Fibroblast of pulmonary artery (primary cell): ENCODE measurements at regions not wholly inside any gene's neighbourhood (a gene's known extent, or its start where the extent isn't known, plus 50 kb on each side); places are given as distances from the start of the nearest gene placed in this dataset.

ENCODE experiments used
- DNase-seq: peaks from one replicate; pipeline ENCODE4 v3.0.0-alpha.2; 2010; ENCODE audit warnings: low read depth
- H3K4me3 ChIP-seq: replicated peaks from 2 replicates; pipeline ENCODE4 v1.5.1; 2011; ENCODE audit warnings: low read depth, mild to moderate bottlenecking, control low read depth, low read length, moderate library complexity
- TF ChIP-seq, protein P1 (sequence below): IDR thresholded peaks from 2 replicates; pipeline ENCODE4 v1.5.1; 2011; ENCODE audit warnings: mild to moderate bottlenecking, control low read depth, low read length, inconsistent platforms; ENCODE audit errors: missing control alignments

- no peak overlapping the region for H3K4me3 ChIP-seq
- TF ChIP-seq, protein P1, sequence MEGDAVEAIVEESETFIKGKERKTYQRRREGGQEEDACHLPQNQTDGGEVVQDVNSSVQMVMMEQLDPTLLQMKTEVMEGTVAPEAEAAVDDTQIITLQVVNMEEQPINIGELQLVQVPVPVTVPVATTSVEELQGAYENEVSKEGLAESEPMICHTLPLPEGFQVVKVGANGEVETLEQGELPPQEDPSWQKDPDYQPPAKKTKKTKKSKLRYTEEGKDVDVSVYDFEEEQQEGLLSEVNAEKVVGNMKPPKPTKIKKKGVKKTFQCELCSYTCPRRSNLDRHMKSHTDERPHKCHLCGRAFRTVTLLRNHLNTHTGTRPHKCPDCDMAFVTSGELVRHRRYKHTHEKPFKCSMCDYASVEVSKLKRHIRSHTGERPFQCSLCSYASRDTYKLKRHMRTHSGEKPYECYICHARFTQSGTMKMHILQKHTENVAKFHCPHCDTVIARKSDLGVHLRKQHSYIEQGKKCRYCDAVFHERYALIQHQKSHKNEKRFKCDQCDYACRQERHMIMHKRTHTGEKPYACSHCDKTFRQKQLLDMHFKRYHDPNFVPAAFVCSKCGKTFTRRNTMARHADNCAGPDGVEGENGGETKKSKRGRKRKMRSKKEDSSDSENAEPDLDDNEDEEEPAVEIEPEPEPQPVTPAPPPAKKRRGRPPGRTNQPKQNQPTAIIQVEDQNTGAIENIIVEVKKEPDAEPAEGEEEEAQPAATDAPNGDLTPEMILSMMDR, result no peak
- no peak for DNase-seq
Observed at GRCh38 chr4:100130964-100131363, 59.3 kb downstream of the DDIT4L start.

GRCh38 chr4:100130491-100130890 lies 59.8 kb downstream of the DDIT4L start:
- H3K4me3 ChIP-seq, result no peak overlapping the region
- DNase-seq, result no peak
- TF ChIP-seq, protein P1, result no peak

DNA sequence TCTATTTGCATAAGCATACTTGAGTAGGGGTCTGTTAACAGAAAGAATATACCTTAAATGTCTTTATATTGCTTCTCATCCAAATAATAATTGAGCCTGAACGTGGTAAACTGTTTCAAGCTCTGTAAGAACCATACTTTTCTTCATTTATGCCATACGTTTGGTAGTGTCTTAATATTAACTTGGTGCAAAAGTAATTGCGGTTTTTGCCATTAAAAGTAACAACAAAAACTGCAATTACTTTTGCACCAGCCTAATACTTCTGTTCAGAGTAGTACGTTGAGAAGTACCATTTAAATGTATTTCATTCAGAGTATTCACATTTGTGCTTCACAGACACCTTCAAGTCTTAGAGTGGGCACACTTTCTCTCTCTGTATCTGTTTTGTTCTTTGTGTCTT lies 60.5 kb downstream of the DDIT4L start:
- TF ChIP-seq, protein P1, result no peak
- no peak for DNase-seq
- no peak overlapping the region for H3K4me3 ChIP-seq

DNA sequence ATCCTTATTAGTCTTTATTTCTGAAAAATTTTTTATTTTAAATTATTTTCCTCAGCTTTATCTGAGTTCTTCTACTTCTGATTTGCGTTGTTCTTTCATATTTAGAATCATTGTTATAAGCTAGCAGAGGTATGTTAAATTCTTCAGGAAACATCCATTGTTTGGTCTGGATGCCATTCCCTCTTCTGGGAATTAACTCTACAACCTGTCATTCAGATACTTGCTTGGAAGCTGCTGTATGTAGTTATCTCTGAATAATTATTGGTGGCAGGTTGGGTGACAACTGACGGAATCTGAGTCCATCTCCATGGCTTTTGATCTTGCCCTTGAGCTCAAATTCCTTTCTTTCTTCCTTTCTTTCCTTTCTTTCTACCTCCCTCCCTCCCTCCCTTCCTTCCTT lies 61.9 kb downstream of the DDIT4L start:
- TF ChIP-seq, protein P1, result no peak
- no peak overlapping the region for H3K4me3 ChIP-seq
- no peak for DNase-seq

DNA sequence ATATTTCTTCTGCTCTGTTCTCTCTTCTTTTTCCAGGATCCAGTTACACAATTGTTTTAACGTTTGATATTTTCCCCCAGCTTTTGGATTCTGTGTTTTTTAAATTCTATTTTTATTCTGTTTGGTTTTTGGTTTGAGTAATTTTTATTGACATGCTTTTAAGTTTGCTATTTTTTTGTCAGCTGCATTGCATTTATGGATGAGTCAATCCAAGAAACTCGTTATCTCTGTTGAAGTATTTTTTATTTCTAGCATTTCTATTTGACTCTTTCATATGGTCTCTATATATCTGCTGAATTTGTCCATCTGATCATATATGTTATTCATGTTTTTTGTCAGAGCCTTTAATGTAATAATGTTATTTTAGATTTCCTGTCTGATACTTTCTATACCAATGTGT lies 65.6 kb downstream of the DDIT4L start:
- no peak for DNase-seq

DNA sequence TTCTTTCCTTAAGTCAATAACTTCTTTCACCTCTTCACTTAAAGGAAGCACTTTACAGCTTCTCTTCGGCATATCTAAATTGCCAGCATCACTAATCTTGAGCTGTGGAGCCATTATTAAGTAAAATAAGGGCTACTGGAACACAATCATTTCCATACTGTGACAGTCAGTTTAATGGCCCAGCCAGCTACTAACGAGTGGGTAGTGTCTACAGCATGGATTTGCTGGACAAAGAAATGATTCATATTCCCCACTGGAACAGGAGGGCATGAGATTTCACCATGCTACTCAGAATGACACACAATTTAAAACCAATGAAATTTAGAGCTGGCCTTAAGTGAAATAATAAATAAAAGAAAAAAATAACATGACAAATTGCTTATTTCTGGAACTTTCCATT lies 72.1 kb downstream of the DDIT4L start:
- DNase-seq, result peak; percentile 14
- TF ChIP-seq, protein P1, result no peak
- no peak overlapping the region for H3K4me3 ChIP-seq

More for the DNA sequence above, 65.6 kb downstream of the DDIT4L start:
- TF ChIP-seq, protein P1, result no peak
- H3K4me3 ChIP-seq, result no peak overlapping the region

- TF ChIP-seq, protein P1, result no peak
- DNase-seq, result no peak
- no peak overlapping the region for H3K4me3 ChIP-seq
Observed at GRCh38 chr4:100117750-100118149, 72.5 kb downstream of the DDIT4L start.
